ENCODE measurements at regions not wholly inside any gene's neighbourhood (a gene's known extent, or its start where the extent isn't known, plus 50 kb on each side); places are given as distances from the start of the nearest gene placed in this dataset.
A peak's percentile ranks its signal among the peaks of the same experiment; 100 is the strongest.

DNA sequence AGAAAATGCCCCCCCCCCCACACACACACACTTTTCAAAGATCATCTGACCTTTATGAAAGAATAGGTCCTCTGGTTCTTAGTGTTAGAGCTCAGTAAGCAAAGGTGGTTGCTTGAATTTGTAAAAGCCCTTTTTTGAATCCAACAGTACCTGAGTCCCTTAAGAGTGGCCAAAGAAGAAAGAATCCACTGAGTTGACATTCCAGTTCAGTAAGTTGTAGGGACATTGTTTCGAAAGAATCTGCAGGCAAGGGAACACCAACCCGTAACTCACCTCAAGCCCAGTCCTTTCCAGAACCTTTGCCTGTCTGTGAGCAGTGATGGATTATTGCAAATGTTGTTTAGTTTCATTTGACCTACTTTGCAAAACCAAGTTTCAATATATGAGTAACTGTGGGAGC is 64.2 kb upstream of the MAP3K4 start:
- no peaks in the 10 kb centered on the region for H3K9me3 ChIP-seq (ENCODE audit: control insufficient read depth, low read length)
- TF ChIP-seq, protein P1, sequence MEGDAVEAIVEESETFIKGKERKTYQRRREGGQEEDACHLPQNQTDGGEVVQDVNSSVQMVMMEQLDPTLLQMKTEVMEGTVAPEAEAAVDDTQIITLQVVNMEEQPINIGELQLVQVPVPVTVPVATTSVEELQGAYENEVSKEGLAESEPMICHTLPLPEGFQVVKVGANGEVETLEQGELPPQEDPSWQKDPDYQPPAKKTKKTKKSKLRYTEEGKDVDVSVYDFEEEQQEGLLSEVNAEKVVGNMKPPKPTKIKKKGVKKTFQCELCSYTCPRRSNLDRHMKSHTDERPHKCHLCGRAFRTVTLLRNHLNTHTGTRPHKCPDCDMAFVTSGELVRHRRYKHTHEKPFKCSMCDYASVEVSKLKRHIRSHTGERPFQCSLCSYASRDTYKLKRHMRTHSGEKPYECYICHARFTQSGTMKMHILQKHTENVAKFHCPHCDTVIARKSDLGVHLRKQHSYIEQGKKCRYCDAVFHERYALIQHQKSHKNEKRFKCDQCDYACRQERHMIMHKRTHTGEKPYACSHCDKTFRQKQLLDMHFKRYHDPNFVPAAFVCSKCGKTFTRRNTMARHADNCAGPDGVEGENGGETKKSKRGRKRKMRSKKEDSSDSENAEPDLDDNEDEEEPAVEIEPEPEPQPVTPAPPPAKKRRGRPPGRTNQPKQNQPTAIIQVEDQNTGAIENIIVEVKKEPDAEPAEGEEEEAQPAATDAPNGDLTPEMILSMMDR (IDR thresholded peaks at IDR 0.05) = no peak
- no peak overlapping the region for H2AFZ ChIP-seq
- no peak overlapping the region for H3K27ac ChIP-seq
- no peaks in the 10 kb centered on the region for H3K79me2 ChIP-seq
- no peak overlapping the region for H3K4me3 ChIP-seq (ENCODE audit: low read depth, low read length)
- H3K9ac ChIP-seq = no peak overlapping the region
- no peaks in the 10 kb centered on the region for H3K27me3 ChIP-seq (ENCODE audit: control insufficient read depth, insufficient read depth, low read length)
- no peaks in the 10 kb centered on the region for H3K36me3 ChIP-seq (ENCODE audit: control insufficient read depth, insufficient read depth, low read length)
- no peak overlapping the region for H3K4me2 ChIP-seq (ENCODE audit: low read length)
- H3K4me1 ChIP-seq = peaks cover 5% of the 10 kb centered on the region

DNA sequence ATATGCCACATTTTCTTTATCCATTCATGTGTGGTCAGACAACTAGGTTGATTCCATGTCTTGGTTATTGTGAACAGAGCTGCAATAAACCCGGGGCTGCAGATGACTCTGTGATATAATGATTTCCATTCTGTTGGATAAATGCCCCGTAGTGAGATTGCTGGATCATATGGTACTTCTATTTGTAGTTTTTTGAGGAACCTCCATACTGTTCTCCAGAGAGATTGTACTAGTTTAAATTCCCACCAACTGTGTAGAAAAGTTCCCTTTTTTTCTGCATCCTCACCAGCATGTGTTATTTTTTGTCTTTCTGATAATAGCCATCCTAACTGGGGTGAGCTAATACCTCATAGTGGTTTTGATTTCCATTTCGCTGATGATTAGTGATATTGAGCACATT is 62.2 kb upstream of the MAP3K4 start:
- Histone ChIP-seq H3K4me3 (ENCODE audit: low read depth, low read length) (no peak overlapping the region), H3K27ac (no peak overlapping the region), H3K4me2 (ENCODE audit: low read length) (no peak overlapping the region), H3K27me3 (ENCODE audit: control insufficient read depth, insufficient read depth, low read length) (no peaks in the 10 kb centered on the region), H3K4me1 (peaks cover 5% of the 10 kb centered on the region), H2AFZ (no peak overlapping the region), H3K9me3 (ENCODE audit: control insufficient read depth, low read length) (no peaks in the 10 kb centered on the region), H3K36me3 (ENCODE audit: control insufficient read depth, insufficient read depth, low read length) (no peaks in the 10 kb centered on the region), H3K9ac (no peak overlapping the region), H3K79me2 (no peaks in the 10 kb centered on the region)
- TF ChIP-seq, protein P1 (IDR thresholded peaks at IDR 0.05) = no peak

DNA sequence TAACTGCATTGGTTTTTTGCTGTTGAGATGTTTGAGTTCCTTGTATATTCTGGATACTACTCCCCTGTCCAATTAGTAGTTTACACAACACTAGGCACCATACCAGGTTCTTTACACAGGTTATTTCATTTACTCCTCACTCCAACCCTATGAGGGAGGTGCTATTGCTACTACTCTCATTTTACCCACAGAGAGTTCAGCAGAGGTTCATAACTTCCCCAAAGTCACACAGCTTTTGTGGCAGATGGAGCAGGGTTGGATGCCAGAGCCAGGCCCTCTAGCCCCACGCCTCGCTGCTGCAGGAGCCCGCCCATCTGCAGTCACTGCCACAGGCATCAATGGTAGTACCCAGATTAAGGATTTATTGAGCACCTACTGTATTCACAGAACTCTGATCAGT is 61.7 kb upstream of the MAP3K4 start:
- no peak overlapping the region for H3K27ac ChIP-seq
- H2AFZ ChIP-seq = no peak overlapping the region
- no peaks in the 10 kb centered on the region for H3K9me3 ChIP-seq (ENCODE audit: control insufficient read depth, low read length)
- peaks cover 5% of the 10 kb centered on the region for H3K4me1 ChIP-seq
- TF ChIP-seq, protein P1 (IDR thresholded peaks at IDR 0.05) = no peak
- H3K9ac ChIP-seq = no peak overlapping the region
- H3K4me3 ChIP-seq (ENCODE audit: low read depth, low read length) = no peak overlapping the region
- no peak overlapping the region for H3K4me2 ChIP-seq (ENCODE audit: low read length)
- no peaks in the 10 kb centered on the region for H3K36me3 ChIP-seq (ENCODE audit: control insufficient read depth, insufficient read depth, low read length)
- no peaks in the 10 kb centered on the region for H3K27me3 ChIP-seq (ENCODE audit: control insufficient read depth, insufficient read depth, low read length)
- no peaks in the 10 kb centered on the region for H3K79me2 ChIP-seq

DNA sequence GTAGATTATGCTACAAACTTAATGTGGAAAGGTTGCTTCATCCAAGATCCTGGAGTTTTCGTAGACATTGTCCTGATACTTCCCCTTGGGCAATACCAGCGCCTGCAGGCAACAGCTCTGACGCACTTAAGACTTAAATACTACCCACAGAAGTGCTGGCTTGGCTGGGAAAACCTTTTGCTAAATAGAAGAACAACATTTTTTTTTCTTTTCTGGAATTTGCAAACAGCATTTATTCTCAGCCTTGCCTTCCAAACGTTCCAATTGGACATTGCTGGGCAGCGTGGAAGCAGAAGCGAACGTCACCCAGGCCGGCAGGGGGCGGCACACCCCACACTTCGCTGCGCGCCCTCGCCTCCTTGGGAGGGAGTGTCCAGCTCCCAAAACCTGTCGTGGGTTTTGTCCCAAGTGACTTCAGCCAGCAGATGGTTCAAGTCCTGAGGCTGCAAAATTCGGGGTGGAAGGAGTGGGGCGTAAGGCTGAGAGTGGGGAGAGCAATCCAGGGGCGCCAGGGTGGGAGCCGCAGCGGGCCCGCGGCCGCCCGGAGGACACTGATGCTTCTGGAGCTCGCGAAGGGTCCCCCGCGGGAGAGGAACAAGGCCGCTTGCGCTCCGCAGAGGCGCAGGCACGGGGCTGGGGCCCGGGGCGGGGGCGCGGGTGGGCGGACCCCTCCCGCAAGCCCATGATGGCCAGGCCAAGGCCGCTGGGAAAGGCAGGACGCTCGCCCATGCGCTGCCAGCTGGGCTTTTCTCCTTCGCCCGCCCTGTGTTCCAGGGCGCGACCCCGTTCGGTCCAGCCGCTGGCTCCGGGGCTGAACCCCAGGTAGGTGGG is 60.8 kb upstream of the MAP3K4 start:
- Histone ChIP-seq H3K4me2 (ENCODE audit: low read length) (peak overlapping the region; percentile 93), H3K4me1 (peaks cover 5% of the 10 kb centered on the region), H3K4me3 (ENCODE audit: low read depth, low read length) (peak overlapping the region; percentile 56), H3K36me3 (ENCODE audit: control insufficient read depth, insufficient read depth, low read length) (no peaks in the 10 kb centered on the region), H3K9ac (no peak overlapping the region), H3K27ac (no peak overlapping the region), H3K9me3 (ENCODE audit: control insufficient read depth, low read length) (peaks cover 3% of the 10 kb centered on the region), H3K79me2 (no peaks in the 10 kb centered on the region), H2AFZ (peak overlapping the region; percentile 94), H3K27me3 (ENCODE audit: control insufficient read depth, insufficient read depth, low read length) (no peaks in the 10 kb centered on the region)
- TF ChIP-seq, protein P1 (IDR thresholded peaks at IDR 0.05) = peak; percentile 92

All from parathyroid adenoma (tissue), 2 donors.